KMS-11 (cell line): ENCODE measurements at regions not wholly inside any gene's neighbourhood (a gene's known extent, or its start where the extent isn't known, plus 50 kb on each side); places are given as distances from the start of the nearest gene placed in this dataset.

Experiments used
- H2AFZ ChIP-seq: fragments of 200-600 bp; sonication (generic); 2 replicates; pipeline ENCODE4 v1.6.1; 2016; ENCODE audit warnings: antibody characterized with exemption, mixed run types, low read depth
- H3K27ac ChIP-seq: fragments of 200-600 bp; sonication (generic); 2 replicates; pipeline ENCODE4 v1.6.1; 2016; ENCODE audit warnings: mild to moderate bottlenecking, mixed run types
- H3K27me3 ChIP-seq: fragments of 200-600 bp; sonication (generic); 2 replicates; pipeline ENCODE4 v1.6.1; 2017; ENCODE audit warnings: mild to moderate bottlenecking, low read depth, mixed run types, moderate library complexity; ENCODE audit not compliant: insufficient read depth
- H3K36me3 ChIP-seq: fragments of 200-600 bp; sonication (generic); 2 replicates; pipeline ENCODE4 v1.6.1; 2017; ENCODE audit warnings: mild to moderate bottlenecking, mixed run types; ENCODE audit not compliant: insufficient read depth
- H3K4me1 ChIP-seq: fragments of 200-600 bp; sonication (generic); 2 replicates; pipeline ENCODE4 v1.6.1; 2016; ENCODE audit warnings: mild to moderate bottlenecking, low read depth, mixed run types; ENCODE audit not compliant: poor library complexity, severe bottlenecking
- H3K4me2 ChIP-seq: fragments of 200-600 bp; sonication (generic); 2 replicates; pipeline ENCODE4 v1.7.0; 2016; ENCODE audit warnings: mild to moderate bottlenecking, mixed run types
- H3K4me3 ChIP-seq: fragments of 200-600 bp; sonication (generic); IDR thresholded peaks from 2 replicates; pipeline ENCODE4 v1.6.1; 2017; ENCODE audit warnings: low read depth, low read length, mixed read lengths; ENCODE audit not compliant: insufficient read depth
- H3K79me2 ChIP-seq: fragments of 200-600 bp; sonication (generic); 2 replicates; pipeline ENCODE4 v1.6.1; 2016; ENCODE audit warnings: low read depth, mixed run types; ENCODE audit not compliant: insufficient read depth
- H3K9ac ChIP-seq: fragments of 200-600 bp; sonication (generic); 2 replicates; pipeline ENCODE4 v1.6.1; 2016; ENCODE audit warnings: mild to moderate bottlenecking, mixed run types
- H4K20me1 ChIP-seq: fragments of 200-600 bp; sonication (generic); 2 replicates; pipeline ENCODE4 v1.6.1; 2016; ENCODE audit warnings: mild to moderate bottlenecking, mixed run types; ENCODE audit not compliant: insufficient read depth
- TF ChIP-seq, protein P1 (sequence below): fragments of 200-600 bp; sonication (generic); conservative IDR thresholded peaks from 2 replicates; pipeline ENCODE4 v1.6.1; 2017; ENCODE audit warnings: low read depth, mild to moderate bottlenecking, antibody characterized with exemption, low read length, moderate library complexity, mixed read lengths

DNA sequence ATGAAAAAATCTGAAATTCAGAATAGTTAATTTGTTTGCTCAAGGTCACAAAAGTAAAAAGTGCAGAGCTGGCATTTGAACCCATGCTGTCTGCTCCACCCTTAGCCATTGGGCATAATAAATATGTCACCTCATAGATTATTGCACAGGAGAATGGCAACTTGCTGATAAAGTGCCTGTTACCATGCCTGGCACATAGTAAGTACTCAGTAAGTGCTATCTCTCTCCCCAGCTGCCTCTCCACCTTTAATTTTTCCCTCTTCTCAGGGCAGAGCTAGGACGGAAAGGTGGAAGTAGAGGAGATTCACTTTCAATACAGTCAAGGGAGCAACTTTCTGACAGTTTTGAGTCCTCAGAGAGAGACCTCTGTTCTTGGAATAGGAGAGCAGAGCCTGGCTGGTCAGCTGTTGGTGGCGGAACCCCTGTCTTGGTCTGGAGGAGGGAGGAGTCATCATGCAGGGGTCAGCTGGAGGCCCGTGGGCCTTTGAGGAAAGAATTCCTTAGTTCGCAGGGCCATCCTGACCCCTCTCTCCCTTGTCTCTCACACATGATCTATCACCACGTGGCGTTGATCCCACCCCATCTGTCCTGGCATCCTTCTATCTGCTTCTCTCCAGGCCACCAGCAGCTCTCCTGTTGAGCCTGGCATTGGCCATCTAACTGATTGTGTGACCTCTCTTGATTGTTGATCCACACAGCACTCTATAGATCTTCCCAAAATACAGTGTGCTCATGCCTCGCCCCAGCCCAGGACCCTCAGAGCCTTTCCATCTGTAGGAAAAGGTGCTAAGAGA is 149.3 kb downstream of the RPLP1 start:
- no peaks in the 10 kb centered on the region for H3K36me3 ChIP-seq
- H3K79me2 ChIP-seq, result no peaks in the 10 kb centered on the region
- no peak overlapping the region for H3K4me2 ChIP-seq
- no peaks in the 10 kb centered on the region for H4K20me1 ChIP-seq
- TF ChIP-seq, protein P1, sequence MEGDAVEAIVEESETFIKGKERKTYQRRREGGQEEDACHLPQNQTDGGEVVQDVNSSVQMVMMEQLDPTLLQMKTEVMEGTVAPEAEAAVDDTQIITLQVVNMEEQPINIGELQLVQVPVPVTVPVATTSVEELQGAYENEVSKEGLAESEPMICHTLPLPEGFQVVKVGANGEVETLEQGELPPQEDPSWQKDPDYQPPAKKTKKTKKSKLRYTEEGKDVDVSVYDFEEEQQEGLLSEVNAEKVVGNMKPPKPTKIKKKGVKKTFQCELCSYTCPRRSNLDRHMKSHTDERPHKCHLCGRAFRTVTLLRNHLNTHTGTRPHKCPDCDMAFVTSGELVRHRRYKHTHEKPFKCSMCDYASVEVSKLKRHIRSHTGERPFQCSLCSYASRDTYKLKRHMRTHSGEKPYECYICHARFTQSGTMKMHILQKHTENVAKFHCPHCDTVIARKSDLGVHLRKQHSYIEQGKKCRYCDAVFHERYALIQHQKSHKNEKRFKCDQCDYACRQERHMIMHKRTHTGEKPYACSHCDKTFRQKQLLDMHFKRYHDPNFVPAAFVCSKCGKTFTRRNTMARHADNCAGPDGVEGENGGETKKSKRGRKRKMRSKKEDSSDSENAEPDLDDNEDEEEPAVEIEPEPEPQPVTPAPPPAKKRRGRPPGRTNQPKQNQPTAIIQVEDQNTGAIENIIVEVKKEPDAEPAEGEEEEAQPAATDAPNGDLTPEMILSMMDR, result no peak
- no peak overlapping the region for H3K27ac ChIP-seq
- H3K27me3 ChIP-seq, result no peaks in the 10 kb centered on the region
- no peaks in the 10 kb centered on the region for H3K4me1 ChIP-seq
- no peak overlapping the region for H3K4me3 ChIP-seq
- H3K9ac ChIP-seq, result no peak overlapping the region
- no peak overlapping the region for H2AFZ ChIP-seq

DNA sequence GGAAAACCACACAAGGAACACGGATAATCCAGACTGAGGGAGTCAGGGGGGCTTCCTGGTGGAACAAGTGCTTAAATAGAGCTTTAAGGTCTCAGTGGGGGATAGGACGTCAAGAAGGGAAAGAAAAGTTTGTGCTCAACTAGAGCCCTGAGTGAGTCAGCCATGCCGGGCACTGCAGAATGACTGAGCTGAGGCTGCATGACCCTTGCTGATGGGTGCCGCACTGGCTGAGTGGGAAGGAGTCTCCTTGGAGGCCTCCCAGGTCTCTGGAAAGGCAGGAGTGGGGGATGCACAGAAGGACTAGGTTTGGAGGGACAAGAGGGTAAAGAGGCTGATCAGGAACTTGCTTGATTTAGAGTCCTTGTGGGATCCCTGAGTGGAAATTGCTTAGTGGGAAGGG is 150.3 kb downstream of the RPLP1 start:
- H3K4me3 ChIP-seq, result no peak overlapping the region
- H3K4me2 ChIP-seq, result no peak overlapping the region
- H2AFZ ChIP-seq, result no peak overlapping the region
- no peaks in the 10 kb centered on the region for H3K4me1 ChIP-seq
- H3K79me2 ChIP-seq, result no peaks in the 10 kb centered on the region
- no peaks in the 10 kb centered on the region for H3K27me3 ChIP-seq
- TF ChIP-seq, protein P1, result no peak
- no peaks in the 10 kb centered on the region for H4K20me1 ChIP-seq
- no peaks in the 10 kb centered on the region for H3K36me3 ChIP-seq
- no peak overlapping the region for H3K9ac ChIP-seq
- H3K27ac ChIP-seq, result no peak overlapping the region

DNA sequence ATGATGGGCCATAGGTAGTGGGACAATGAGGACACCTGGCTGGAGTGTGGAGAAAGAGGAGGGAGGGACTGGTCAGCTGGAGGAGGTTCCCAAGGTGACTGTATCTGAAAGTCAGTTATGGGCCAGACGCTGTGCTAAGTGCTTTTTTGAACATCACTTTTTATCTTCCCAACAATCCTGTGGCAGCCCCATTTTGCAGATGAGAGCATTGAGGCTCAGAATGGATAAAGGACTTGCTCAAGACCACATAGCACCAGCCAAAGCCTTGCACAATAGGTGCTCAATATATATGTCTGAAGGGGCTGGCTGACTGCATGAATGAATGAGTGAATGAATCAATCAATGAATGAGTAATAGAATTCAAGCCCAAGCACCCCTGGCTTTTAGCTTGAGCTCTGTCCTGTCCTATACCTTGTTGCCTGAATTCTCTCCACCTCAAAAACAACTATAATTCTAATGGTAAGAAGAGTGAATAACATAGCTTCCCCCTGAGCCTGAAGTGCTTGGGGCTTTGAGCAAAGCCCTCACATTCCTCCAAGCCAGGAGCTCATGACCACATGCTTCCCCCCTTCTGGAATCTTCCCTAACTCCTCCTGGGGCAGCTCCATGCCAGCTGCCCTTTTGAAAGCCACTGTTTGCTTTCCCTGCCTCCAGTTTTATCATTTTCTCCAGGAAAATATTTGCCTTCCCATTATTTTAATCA is 150.9 kb downstream of the RPLP1 start:
- no peak overlapping the region for H3K27ac ChIP-seq
- no peaks in the 10 kb centered on the region for H3K36me3 ChIP-seq
- no peak overlapping the region for H2AFZ ChIP-seq
- H3K4me1 ChIP-seq, result no peaks in the 10 kb centered on the region
- TF ChIP-seq, protein P1, result no peak
- no peaks in the 10 kb centered on the region for H3K27me3 ChIP-seq
- H3K4me2 ChIP-seq, result no peak overlapping the region
- no peak overlapping the region for H3K9ac ChIP-seq
- no peaks in the 10 kb centered on the region for H3K79me2 ChIP-seq
- no peak overlapping the region for H3K4me3 ChIP-seq
- no peaks in the 10 kb centered on the region for H4K20me1 ChIP-seq

DNA sequence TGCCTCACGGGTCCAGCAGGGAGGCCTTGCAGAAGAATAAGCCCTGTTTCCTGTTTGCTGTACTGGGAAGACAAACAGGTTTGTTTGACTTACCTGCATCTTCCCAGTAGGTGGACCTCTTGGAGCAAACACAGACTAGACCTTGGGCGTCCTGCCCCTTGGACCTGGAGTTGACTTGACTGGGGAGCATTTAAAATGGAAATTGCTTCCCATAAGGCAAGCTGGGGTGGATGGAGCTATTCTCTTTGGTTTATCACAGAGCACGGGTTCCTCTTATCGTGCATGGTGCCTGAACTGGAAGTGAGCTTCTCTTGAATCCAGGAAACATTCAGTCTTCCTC is 151.4 kb downstream of the RPLP1 start:
- Histone ChIP-seq H4K20me1 (no peaks in the 10 kb centered on the region), H3K27me3 (no peaks in the 10 kb centered on the region), H2AFZ (no peak overlapping the region), H3K4me2 (no peak overlapping the region), H3K4me1 (no peaks in the 10 kb centered on the region), H3K27ac (no peak overlapping the region), H3K9ac (no peak overlapping the region), H3K79me2 (no peaks in the 10 kb centered on the region), H3K4me3 (no peak overlapping the region), H3K36me3 (no peaks in the 10 kb centered on the region)
- TF ChIP-seq, protein P1, result no peak
